ENCODE measurements at regions not wholly inside any gene's neighbourhood (a gene's known extent, or its start where the extent isn't known, plus 50 kb on each side); places are given as distances from the start of the nearest gene placed in this dataset.

- CTCF ChIA-PET: no interaction called here
- Histone ChIP-seq H3K27me3 (ENCODE audit: control insufficient read depth, insufficient read depth, low read length) (no peaks in the 10 kb centered on the region), H3K27ac (ENCODE audit: low read depth, low read length) (peak overlapping the region; percentile 23), H3K4me3 (ENCODE audit: low read depth, low read length) (no peak overlapping the region), H3K9me3 (ENCODE audit: control insufficient read depth, insufficient read depth, low read length) (no peaks in the 10 kb centered on the region)
- POLR2A ChIA-PET: no interaction called here
- TF ChIP-seq CTCF (IDR thresholded peaks at IDR 0.05; ENCODE audit: low read depth, low read length): no peak
- no peak for DNase-seq (ENCODE audit: low read depth, low spot score)
Observed at GRCh38 chr11:38460429-38460828, 1862.4 kb upstream of the RAG2 start.

GRCh38 chr11:38456371-38456770 lies 1858.3 kb upstream of the RAG2 start:
- no peak for DNase-seq (ENCODE audit: low read depth, low spot score)
- H3K4me3 ChIP-seq (ENCODE audit: low read depth, low read length): no peak overlapping the region
- no peak for TF ChIP-seq CTCF (IDR thresholded peaks at IDR 0.05; ENCODE audit: low read depth, low read length)
- ChIA-PET POLR2A (no interaction called here), CTCF (no interaction called here)
- no peaks in the 10 kb centered on the region for H3K9me3 ChIP-seq (ENCODE audit: control insufficient read depth, insufficient read depth, low read length)
- H3K27ac ChIP-seq (ENCODE audit: low read depth, low read length): no peak overlapping the region
- no peaks in the 10 kb centered on the region for H3K27me3 ChIP-seq (ENCODE audit: control insufficient read depth, insufficient read depth, low read length)

GRCh38 chr11:38448284-38448683 lies 1850.2 kb upstream of the RAG2 start:
- H3K27ac ChIP-seq (ENCODE audit: low read depth, low read length): no peak overlapping the region
- no peaks in the 10 kb centered on the region for H3K27me3 ChIP-seq (ENCODE audit: control insufficient read depth, insufficient read depth, low read length)
- TF ChIP-seq CTCF (IDR thresholded peaks at IDR 0.05; ENCODE audit: low read depth, low read length): no peak
- ChIA-PET CTCF (interaction anchor here (0.5 kb wide), 1 partner anchor 117 kb away, joined by 3 read pairs; no protein-coding TSS in a partner anchor), POLR2A (no interaction called here)
- no peak overlapping the region for H3K4me3 ChIP-seq (ENCODE audit: low read depth, low read length)
- no peak for DNase-seq (ENCODE audit: low read depth, low spot score)
- H3K9me3 ChIP-seq (ENCODE audit: control insufficient read depth, insufficient read depth, low read length): peaks cover 3% of the 10 kb centered on the region; the same call in 1 of the 2 replicates

GRCh38 chr11:38446336-38446735 lies 1848.3 kb upstream of the RAG2 start:
- ChIA-PET POLR2A (no interaction called here), CTCF (interaction anchor here (0.6 to 0.7 kb wide), 2 partner anchors 238 to 1196 kb away, joined by 4 to 5 read pairs; no protein-coding TSS in a partner anchor)
- H3K27ac ChIP-seq (ENCODE audit: low read depth, low read length): no peak overlapping the region

GRCh38 chr11:38438091-38438490 lies 1840.1 kb upstream of the RAG2 start:
- H3K4me3 ChIP-seq (ENCODE audit: low read depth, low read length): no peak overlapping the region
- no peaks in the 10 kb centered on the region for H3K9me3 ChIP-seq (ENCODE audit: control insufficient read depth, insufficient read depth, low read length)
- TF ChIP-seq CTCF (IDR thresholded peaks at IDR 0.05; ENCODE audit: low read depth, low read length): no peak
- POLR2A ChIA-PET: no interaction called here
- no peaks in the 10 kb centered on the region for H3K27me3 ChIP-seq (ENCODE audit: control insufficient read depth, insufficient read depth, low read length)
- no peak overlapping the region for H3K27ac ChIP-seq (ENCODE audit: low read depth, low read length)
- DNase-seq (ENCODE audit: low read depth, low spot score): no peak
- CTCF ChIA-PET: no interaction called here

More at GRCh38 chr11:38446336-38446735, 1848.3 kb upstream of the RAG2 start:
- Histone ChIP-seq H3K4me3 (ENCODE audit: low read depth, low read length) (no peak overlapping the region), H3K27me3 (ENCODE audit: control insufficient read depth, insufficient read depth, low read length) (no peaks in the 10 kb centered on the region), H3K9me3 (ENCODE audit: control insufficient read depth, insufficient read depth, low read length) (peaks cover 3% of the 10 kb centered on the region; the same call in 1 of the 2 replicates)
- no peak for DNase-seq (ENCODE audit: low read depth, low spot score)
- TF ChIP-seq CTCF (IDR thresholded peaks at IDR 0.05; ENCODE audit: low read depth, low read length): no peak
